K562 (cell line): ENCODE measurements at regions not wholly inside any gene's neighbourhood (a gene's known extent, or its start where the extent isn't known, plus 50 kb on each side); places are given as distances from the start of the nearest gene placed in this dataset.

Source experiments
- ATAC-seq: fragments of 200-7000 bp; cut with Tn5 transposase; 3 replicates; pipeline ENCODE4 v1.9.1; 2020; ENCODE audit warnings: moderate library complexity
- BruUV-seq: library from RNA; stranded (reverse); fragments of 400-500 nt; replicated peaks from 2 replicates; lab custom pipeline; 2021; lab: Mats Ljungman, UMichigan
- CTCF ChIA-PET: fragments of 300-600 bp; formaldehyde crosslinking; extraction: SDS; loops from one replicate; lab custom pipeline; 2021; ENCODE audit warnings: low intra/inter-chr PET ratio; lab: Yijun Ruan, JAX
- POLR2A ChIA-PET: fragments of 300-600, 350-650 bp; sonication (Branson Sonifier 250); formaldehyde crosslinking; extraction: SDS; loops from one replicate; lab custom pipeline; 2021; ENCODE audit warnings: antibody characterized with exemption, inconsistent platforms; lab: Yijun Ruan, JAX
- DNase-seq, 4 experiments: peaks; one replicate each; pipeline versions ENCODE4 v3.0.0 to v3.0.0-alpha.2; 2011 to 2018; ENCODE audit warnings: low spot score in 3 of 4, mixed read lengths in 3 of 4; ENCODE audit errors: extremely low read depth in 1 of 4
- FAIRE-seq: peaks from 2 replicates; lab custom pipeline; 2011; peaks lifted over from hg19 to GRCh38; lab: Jason Lieb, UNC
- H2AFZ ChIP-seq: 2 replicates; pipeline ENCODE4 v1.6.0; 2011; ENCODE audit warnings: low read depth, low read length, control low read depth, inconsistent platforms
- H3K27ac ChIP-seq: fragments of 200-600 bp; 3 replicates; pipeline ENCODE4 v1.8.0; 2011; ENCODE audit warnings: low read depth, mild to moderate bottlenecking, control low read depth, inconsistent platforms, low read length, moderate library complexity, mixed read lengths; ENCODE audit errors: extremely low read depth
- H3K27me3 ChIP-seq, 2 experiments: fragments of 300-600 bp in 1 of 2; 2 replicates in 1 of 2; 3 replicates in 1 of 2; pipeline versions ENCODE4 v1.6.0 to v1.8.0; 2011; ENCODE audit warnings: inconsistent platforms in 2 of 2, low read length in 2 of 2, mild to moderate bottlenecking in 1 of 2, mixed read lengths in 1 of 2, moderate library complexity in 1 of 2; ENCODE audit not compliant: control insufficient read depth in 2 of 2, insufficient read depth in 2 of 2
- H3K36me3 ChIP-seq: fragments of 300-600 bp; 3 replicates; pipeline ENCODE4 v1.8.0; 2011; ENCODE audit warnings: mild to moderate bottlenecking, low read length, inconsistent platforms; ENCODE audit not compliant: control insufficient read depth, insufficient read depth
- H3K4me1 ChIP-seq, 2 experiments: fragments of 200-600 bp in 1 of 2; replicated peaks in 1 of 2; 2 replicates in 1 of 2; 3 replicates in 1 of 2; pipeline versions ENCODE4 v1.5.1 to v1.8.0; 2011; ENCODE audit warnings: inconsistent platforms in 2 of 2, low read length in 2 of 2, mild to moderate bottlenecking in 1 of 2, mixed read lengths in 1 of 2, moderate library complexity in 1 of 2; ENCODE audit not compliant: control insufficient read depth in 2 of 2, insufficient read depth in 2 of 2
- H3K4me2 ChIP-seq: 2 replicates; pipeline ENCODE4 v1.6.1; 2011; ENCODE audit warnings: low read length, control low read depth, inconsistent platforms, mixed read lengths; ENCODE audit not compliant: insufficient read depth
- H3K4me3 ChIP-seq: fragments of 200-600 bp; sonication (generic), shearing (Covaris generic); 2 replicates; pipeline ENCODE4 v1.5.1; 2016; ENCODE audit warnings: control low read depth, inconsistent platforms
- H3K79me2 ChIP-seq: fragments of 200-600 bp; 3 replicates; pipeline ENCODE4 v1.8.0; 2011; ENCODE audit warnings: low read length, inconsistent platforms; ENCODE audit not compliant: control insufficient read depth, insufficient read depth
- H3K9ac ChIP-seq, 2 experiments: 2 replicates each; pipeline versions ENCODE4 v1.6.0 to v1.6.1; 2011; ENCODE audit warnings: low read depth in 2 of 2, low read length in 2 of 2, control low read depth in 1 of 2, inconsistent platforms in 1 of 2, mild to moderate bottlenecking in 1 of 2, mixed read lengths in 1 of 2; ENCODE audit not compliant: insufficient read depth in 1 of 2
- H3K9me1 ChIP-seq: one replicate; pipeline ENCODE4 v1.6.0; 2011; ENCODE audit warnings: inconsistent platforms, mild to moderate bottlenecking, low read length, moderate library complexity; ENCODE audit not compliant: control insufficient read depth, insufficient read depth
- H3K9me3 ChIP-seq: replicated peaks from 2 replicates; pipeline ENCODE4 v1.5.1; 2011; ENCODE audit warnings: low read depth, low read length, inconsistent platforms; ENCODE audit not compliant: control insufficient read depth, insufficient read depth
- H4K20me1 ChIP-seq: replicated peaks from 2 replicates; pipeline ENCODE4 v1.6.1; 2011; ENCODE audit warnings: low read length, inconsistent platforms, mixed read lengths; ENCODE audit not compliant: control insufficient read depth, insufficient read depth
- CREB5 ChIP-seq: fragments of 250-450 bp; sonication (Bioruptor Pico); IDR thresholded peaks from 2 replicates; pipeline ENCODE4 v1.5.0; 2020; ENCODE audit warnings: mild to moderate bottlenecking
- CREM ChIP-seq: IDR thresholded peaks from 2 replicates; pipeline ENCODE4 v1.6.1; 2014; ENCODE audit warnings: antibody characterized with exemption, low read depth
- KLF16 ChIP-seq: IDR thresholded peaks from 2 replicates; pipeline ENCODE4 v1.6.1; 2016; ENCODE audit warnings: antibody characterized with exemption
- MBD1 ChIP-seq: fragments of 250-450 bp; sonication (Bioruptor Pico); IDR thresholded peaks from 2 replicates; pipeline ENCODE4 v1.8.0; 2022; ENCODE audit warnings: inconsistent platforms
- MED1 ChIP-seq: sonication (generic); formaldehyde crosslinking; IDR thresholded peaks from 2 replicates; pipeline ENCODE4 v1.8.1; 2023; ENCODE audit warnings: missing genetic modification reagents, borderline replicate concordance
- MTF1 ChIP-seq: fragments of 250-450 bp; sonication (Bioruptor Pico); IDR thresholded peaks from 2 replicates; pipeline ENCODE4 v1.9.0; 2021; ENCODE audit warnings: moderate library complexity, mild to moderate bottlenecking, inconsistent platforms, borderline replicate concordance
- PCBP2 ChIP-seq: fragments of 200-400 bp; formaldehyde crosslinking; IDR thresholded peaks from 2 replicates; pipeline ENCODE4 v1.6.1; 2018; ENCODE audit warnings: low read length, low read depth, mild to moderate bottlenecking, moderate library complexity; ENCODE audit not compliant: poor library complexity, severe bottlenecking
- SRSF7 ChIP-seq: fragments of 200-400 bp; formaldehyde crosslinking; optimal IDR thresholded peaks from 2 replicates; pipeline ENCODE3; 2017; ENCODE audit warnings: mild to moderate bottlenecking, low read depth, low read length
- TCF7 ChIP-seq: sonication (generic); IDR thresholded peaks from 2 replicates; pipeline ENCODE4 v1.6.1; 2016; ENCODE audit warnings: antibody characterized with exemption, borderline replicate concordance
- TEAD4 ChIP-seq, 2 experiments: sonication (generic) in 1 of 2; formaldehyde crosslinking in 1 of 2; IDR thresholded peaks; 2 replicates each; pipeline versions ENCODE4 v1.6.1 to v1.8.0; 2012 to 2022; ENCODE audit warnings: borderline replicate concordance in 1 of 2, inconsistent platforms in 1 of 2, low read length in 1 of 2, mild to moderate bottlenecking in 1 of 2, missing genetic modification reagents in 1 of 2
- WHSC1 ChIP-seq: IDR thresholded peaks from one replicate; pipeline ENCODE4 v1.6.1; 2012; ENCODE audit warnings: low read length, control low read depth, inconsistent platforms
- WGBS: fragments of 100-300 bp; shearing (Covaris generic); methylation state at CpG from one replicate; pipeline ENCODE4 v1.1.6; 2016; ENCODE audit warnings: low coverage, mixed read lengths; ENCODE audit not compliant: insufficient coverage; ENCODE audit errors: missing lambda C conversion rate; 5-methylcytosine and 5-hydroxymethylcytosine counted together
- in situ Hi-C: fragments of 300-500 bp; cut with MboI; formaldehyde crosslinking; loops from 4 replicates; pipeline ENCODE4 v1.15.0; 2018; ENCODE audit warnings: inconsistent platforms, mixed read lengths
- intact Hi-C: fragments of 100-400 bp; cut with micrococcal nuclease; formaldehyde crosslinking; loops from 2 replicates; pipeline ENCODE4 v1.14.2; 2022
- TF ChIP-seq, protein P1 (sequence below): sonication (generic); formaldehyde crosslinking; IDR thresholded peaks from 2 replicates; pipeline ENCODE4 v1.8.1; 2023; ENCODE audit warnings: mild to moderate bottlenecking, missing genetic modification reagents

- TF ChIP-seq TCF7 (no peak), MED1 (no peak), CREM (no peak), MBD1 (no peak), WHSC1 (no peak), KLF16 (no peak), TEAD4 (IDR thresholded peaks at IDR 0.05; ENCODE audit: low read length) (no peak), TEAD4 (CRISPR knock-in tag; IDR thresholded peaks at IDR 0.05; ENCODE audit: borderline replicate concordance) (no peak)
Observed at GRCh38 chr3:106067711-106068110, 198.9 kb upstream of the CBLB start (continued).

GRCh38 chr3:106068381-106068780, 199.6 kb upstream of the CBLB start:
- Histone ChIP-seq H3K9me1 (no peaks in the 10 kb centered on the region), H3K79me2 (no peaks in the 10 kb centered on the region), H2AFZ (0 out of 2 replicates have a peak overlapping the region, but pooled peaks have one; percentile 16), H3K4me3 (no peak overlapping the region), H3K9me3 (no peaks in the 10 kb centered on the region), H3K4me2 (no peak overlapping the region), H3K27ac (no peak overlapping the region), H3K4me1 (no peaks in the 10 kb centered on the region), H3K36me3 (no peaks in the 10 kb centered on the region), H3K9ac (no peak overlapping the region), H4K20me1 (no peaks in the 10 kb centered on the region), H3K27me3 (no peaks in the 10 kb centered on the region)
- FAIRE-seq (no peak), ATAC-seq (no peak), DNase-seq (no peak)
- BruUV-seq, result no TSS peak
- WGBS, result 7% methylated on average over 1 of the region's 1 CpG
- ChIA-PET CTCF (no interaction called here), POLR2A (interaction anchor here (0.6 kb wide), 1 partner anchor 9 kb away, joined by 3 read pairs; no protein-coding TSS in a partner anchor)
- TF ChIP-seq CREB5 (CRISPR knock-in tag) (no peak), PCBP2 (no peak), SRSF7 (no peak), MTF1 (CRISPR knock-in tag) (no peak)
- TF ChIP-seq, protein P1, sequence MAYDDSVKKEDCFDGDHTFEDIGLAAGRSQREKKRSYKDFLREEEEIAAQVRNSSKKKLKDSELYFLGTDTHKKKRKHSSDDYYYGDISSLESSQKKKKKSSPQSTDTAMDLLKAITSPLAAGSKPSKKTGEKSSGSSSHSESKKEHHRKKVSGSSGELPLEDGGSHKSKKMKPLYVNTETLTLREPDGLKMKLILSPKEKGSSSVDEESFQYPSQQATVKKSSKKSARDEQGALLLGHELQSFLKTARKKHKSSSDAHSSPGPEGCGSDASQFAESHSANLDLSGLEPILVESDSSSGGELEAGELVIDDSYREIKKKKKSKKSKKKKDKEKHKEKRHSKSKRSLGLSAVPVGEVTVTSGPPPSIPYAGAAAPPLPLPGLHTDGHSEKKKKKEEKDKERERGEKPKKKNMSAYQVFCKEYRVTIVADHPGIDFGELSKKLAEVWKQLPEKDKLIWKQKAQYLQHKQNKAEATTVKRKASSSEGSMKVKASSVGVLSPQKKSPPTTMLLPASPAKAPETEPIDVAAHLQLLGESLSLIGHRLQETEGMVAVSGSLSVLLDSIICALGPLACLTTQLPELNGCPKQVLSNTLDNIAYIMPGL (CRISPR knock-in tag), result no peak
- intact Hi-C loops, result no loop called here
- in situ Hi-C loops, result no loop called here
